HCT116 (cell line): ENCODE measurements at regions not wholly inside any gene's neighbourhood (a gene's known extent, or its start where the extent isn't known, plus 50 kb on each side); places are given as distances from the start of the nearest gene placed in this dataset.

Experiments
- ATAC-seq: fragments of 200-7000 bp; cut with Tn5 transposase; 2 replicates; pipeline ENCODE4 v1.9.1; 2020; ENCODE audit warnings: mild to moderate bottlenecking, moderate library complexity
- BruUV-seq: library from RNA; stranded (reverse); fragments of 400-500 nt; replicated peaks from 2 replicates; lab custom pipeline; 2021; lab: Mats Ljungman, UMichigan
- CTCF ChIA-PET: fragments of 300-600 bp; sonication (Branson Sonifier 250); formaldehyde crosslinking; loops from one replicate; lab custom pipeline; 2021; ENCODE audit warnings: antibody characterized with exemption; lab: Charles Lee
- POLR2A ChIA-PET: fragments of 300-600, 350-600 bp; sonication (Branson Sonifier 250); formaldehyde crosslinking; loops from one replicate; lab custom pipeline; 2021; ENCODE audit warnings: antibody characterized with exemption; lab: Charles Lee
- RAD21 ChIA-PET, 2 experiments: fragments of 300-600 bp; sonication (Branson Sonifier 250); formaldehyde crosslinking; loops; one replicate each; lab custom pipeline; 2023; ENCODE audit warnings: low total read pairs in 2 of 2; ENCODE audit not compliant: uncharacterized antibody in 2 of 2, unreplicated experiment in 2 of 2, low non-redundant PET in 1 of 2; lab: Charles Lee
- DNase-seq: peaks from one replicate; pipeline ENCODE4 v3.0.0-alpha.2; 2010; ENCODE audit warnings: low read depth, low spot score
- H2AFZ ChIP-seq: fragments of 200-600 bp; shearing (Covaris generic), sonication (generic); 2 replicates; pipeline ENCODE4 v1.6.1; 2017; ENCODE audit warnings: low read depth, mixed run types, mixed read lengths, antibody characterized with exemption, low read length; ENCODE audit not compliant: poor library complexity, severe bottlenecking
- H3K27ac ChIP-seq: 2 replicates; pipeline ENCODE4 v1.5.1; 2012; ENCODE audit warnings: low read depth, low read length
- H3K27me3 ChIP-seq: fragments of 200-600 bp; sonication (generic); 2 replicates; pipeline ENCODE4 v1.6.1; 2016; ENCODE audit warnings: mixed run types, low read length, mixed read lengths; ENCODE audit not compliant: insufficient read depth
- H3K36me3 ChIP-seq, 2 experiments: fragments of 200-500 bp in 1 of 2; fragments of 200-600 bp in 1 of 2; sonication (Bioruptor generic) in 1 of 2; sonication (generic) in 1 of 2; 2 replicates each; pipeline versions ENCODE4 v1.5.1 to v1.6.1; 2014 to 2016; ENCODE audit warnings: low read length in 2 of 2, inconsistent platforms in 1 of 2, mixed read lengths in 1 of 2, mixed run types in 1 of 2; ENCODE audit not compliant: insufficient read depth in 2 of 2, control insufficient read depth in 1 of 2
- H3K4me1 ChIP-seq, 2 experiments: fragments of 200-600 bp in 1 of 2; sonication (generic) in 1 of 2; 2 replicates each; pipeline versions ENCODE4 v1.5.1 to v1.6.1; 2012 to 2017; ENCODE audit warnings: low read length in 2 of 2, inconsistent platforms in 1 of 2, mild to moderate bottlenecking in 1 of 2, mixed read lengths in 1 of 2, mixed run types in 1 of 2, moderate library complexity in 1 of 2; ENCODE audit not compliant: insufficient read depth in 2 of 2, control insufficient read depth in 1 of 2
- H3K4me2 ChIP-seq: fragments of 200-600 bp; sonication (generic); 2 replicates; pipeline ENCODE4 v1.6.1; 2017; ENCODE audit warnings: mixed run types, low read length, mixed read lengths
- H3K4me3 ChIP-seq, 2 experiments: fragments of 200-600 bp in 1 of 2; sonication (generic) in 1 of 2; replicated peaks in 1 of 2; 2 replicates each; pipeline ENCODE4 v1.5.1; 2011 to 2016; ENCODE audit warnings: low read length in 2 of 2, control low read depth in 1 of 2, low read depth in 1 of 2, mild to moderate bottlenecking in 1 of 2, mixed read lengths in 1 of 2, mixed run types in 1 of 2
- H3K79me2 ChIP-seq: fragments of 200-600 bp; sonication (generic); 2 replicates; pipeline ENCODE4 v1.6.1; 2017; ENCODE audit warnings: mild to moderate bottlenecking, mixed run types, low read length, moderate library complexity, mixed read lengths; ENCODE audit not compliant: insufficient read depth
- H3K9ac ChIP-seq: fragments of 200-600 bp; sonication (generic); 2 replicates; pipeline ENCODE4 v1.6.1; 2016; ENCODE audit warnings: low read length, mixed read lengths
- H3K9me2 ChIP-seq: fragments of 200-600 bp; sonication (generic), shearing (Covaris generic); 2 replicates; pipeline ENCODE4 v1.6.1; 2017; ENCODE audit warnings: mixed run types, mild to moderate bottlenecking, moderate library complexity; ENCODE audit not compliant: insufficient read depth
- H3K9me3 ChIP-seq, 2 experiments: fragments of 200-500 bp in 1 of 2; fragments of 200-600 bp in 1 of 2; sonication (Bioruptor generic) in 1 of 2; sonication (generic) in 1 of 2; 2 replicates each; pipeline ENCODE4 v1.6.1; 2014 to 2017; ENCODE audit warnings: low read length in 2 of 2, mixed read lengths in 2 of 2, inconsistent platforms in 1 of 2, low read depth in 1 of 2, mild to moderate bottlenecking in 1 of 2, mixed run types in 1 of 2, moderate library complexity in 1 of 2; ENCODE audit not compliant: control insufficient read depth in 1 of 2, insufficient read depth in 1 of 2
- H4K20me1 ChIP-seq: fragments of 200-600 bp; sonication (generic), shearing (Covaris generic); 2 replicates; pipeline ENCODE4 v1.6.1; 2017; ENCODE audit warnings: mixed run types, mild to moderate bottlenecking, moderate library complexity; ENCODE audit not compliant: insufficient read depth
- CBX3 ChIP-seq: IDR thresholded peaks from 2 replicates; pipeline ENCODE4 v1.6.1; 2012; ENCODE audit warnings: low read depth
- CTCF ChIP-seq, 3 experiments: fragments of 200-600 bp in 1 of 3; sonication (generic) in 1 of 3; IDR thresholded peaks in 2 of 3; conservative IDR thresholded peaks in 1 of 3; 2 replicates each; pipeline ENCODE4 v1.5.1; 2012 to 2017; ENCODE audit warnings: low read depth in 2 of 3, low read length in 2 of 3, antibody characterized with exemption in 1 of 3, borderline replicate concordance in 1 of 3, control low read depth in 1 of 3, mild to moderate bottlenecking in 1 of 3, mixed read lengths in 1 of 3, mixed run types in 1 of 3, moderate library complexity in 1 of 3; ENCODE audit not compliant: insufficient read depth in 1 of 3
- ELF1 ChIP-seq: IDR thresholded peaks from 2 replicates; pipeline ENCODE4 v1.6.1; 2012; ENCODE audit warnings: low read depth, borderline replicate concordance
- EZH2 ChIP-seq: fragments of 200-600 bp; sonication (generic); IDR thresholded peaks from 2 replicates; pipeline ENCODE4 v1.6.1; 2017; ENCODE audit warnings: antibody characterized with exemption, mixed run types
- JUND ChIP-seq: IDR thresholded peaks from 2 replicates; pipeline ENCODE4 v1.6.1; 2012
- RAD21 ChIP-seq: IDR thresholded peaks from 2 replicates; pipeline ENCODE4 v1.6.1; 2012; ENCODE audit warnings: low read depth, mild to moderate bottlenecking
- SIN3A ChIP-seq: IDR thresholded peaks from 2 replicates; pipeline ENCODE4 v1.6.1; 2012; ENCODE audit warnings: low read depth
- SP1 ChIP-seq: IDR thresholded peaks from 2 replicates; pipeline ENCODE4 v1.6.1; 2012; ENCODE audit warnings: low read depth
- SRF ChIP-seq: IDR thresholded peaks from 2 replicates; pipeline ENCODE4 v1.6.1; 2012; ENCODE audit warnings: low read depth
- TCF7L2 ChIP-seq: IDR thresholded peaks from 2 replicates; pipeline ENCODE4 v1.7.0; 2011; ENCODE audit warnings: borderline replicate concordance, inconsistent platforms; ENCODE audit not compliant: insufficient read depth, insufficient read length; ENCODE audit errors: extremely low read depth
- YY1 ChIP-seq: IDR thresholded peaks from 2 replicates; pipeline ENCODE4 v1.6.1; 2011; ENCODE audit warnings: low read length, low read depth, moderate library complexity, mild to moderate bottlenecking; ENCODE audit not compliant: insufficient replicate concordance; ENCODE audit errors: extremely low read depth
- ZNF274 ChIP-seq: fragments of 200-500 bp; sonication (Bioruptor generic); IDR thresholded peaks from 2 replicates; pipeline ENCODE4 v1.6.1; 2014; ENCODE audit warnings: mild to moderate bottlenecking, low read depth, low read length, inconsistent platforms
- intact Hi-C: fragments of 100-400 bp; cut with micrococcal nuclease; formaldehyde crosslinking; loops from 2 replicates; pipeline ENCODE4 v1.10.0; 2022
- TF ChIP-seq, protein P1 (sequence below): IDR thresholded peaks from 2 replicates; pipeline ENCODE4 v1.6.1; 2012; ENCODE audit warnings: low read depth
- TF ChIP-seq, protein P2 (sequence below): IDR thresholded peaks from 2 replicates; pipeline ENCODE4 v1.6.1; 2011; ENCODE audit warnings: mild to moderate bottlenecking, low read length, moderate library complexity; ENCODE audit not compliant: insufficient replicate concordance; ENCODE audit errors: extremely low read depth
- TF ChIP-seq, protein P3 (sequence below): IDR thresholded peaks from 2 replicates; pipeline ENCODE4 v1.6.1; 2012

- TF ChIP-seq, protein P1, sequence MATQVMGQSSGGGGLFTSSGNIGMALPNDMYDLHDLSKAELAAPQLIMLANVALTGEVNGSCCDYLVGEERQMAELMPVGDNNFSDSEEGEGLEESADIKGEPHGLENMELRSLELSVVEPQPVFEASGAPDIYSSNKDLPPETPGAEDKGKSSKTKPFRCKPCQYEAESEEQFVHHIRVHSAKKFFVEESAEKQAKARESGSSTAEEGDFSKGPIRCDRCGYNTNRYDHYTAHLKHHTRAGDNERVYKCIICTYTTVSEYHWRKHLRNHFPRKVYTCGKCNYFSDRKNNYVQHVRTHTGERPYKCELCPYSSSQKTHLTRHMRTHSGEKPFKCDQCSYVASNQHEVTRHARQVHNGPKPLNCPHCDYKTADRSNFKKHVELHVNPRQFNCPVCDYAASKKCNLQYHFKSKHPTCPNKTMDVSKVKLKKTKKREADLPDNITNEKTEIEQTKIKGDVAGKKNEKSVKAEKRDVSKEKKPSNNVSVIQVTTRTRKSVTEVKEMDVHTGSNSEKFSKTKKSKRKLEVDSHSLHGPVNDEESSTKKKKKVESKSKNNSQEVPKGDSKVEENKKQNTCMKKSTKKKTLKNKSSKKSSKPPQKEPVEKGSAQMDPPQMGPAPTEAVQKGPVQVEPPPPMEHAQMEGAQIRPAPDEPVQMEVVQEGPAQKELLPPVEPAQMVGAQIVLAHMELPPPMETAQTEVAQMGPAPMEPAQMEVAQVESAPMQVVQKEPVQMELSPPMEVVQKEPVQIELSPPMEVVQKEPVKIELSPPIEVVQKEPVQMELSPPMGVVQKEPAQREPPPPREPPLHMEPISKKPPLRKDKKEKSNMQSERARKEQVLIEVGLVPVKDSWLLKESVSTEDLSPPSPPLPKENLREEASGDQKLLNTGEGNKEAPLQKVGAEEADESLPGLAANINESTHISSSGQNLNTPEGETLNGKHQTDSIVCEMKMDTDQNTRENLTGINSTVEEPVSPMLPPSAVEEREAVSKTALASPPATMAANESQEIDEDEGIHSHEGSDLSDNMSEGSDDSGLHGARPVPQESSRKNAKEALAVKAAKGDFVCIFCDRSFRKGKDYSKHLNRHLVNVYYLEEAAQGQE, result no peak
- TF ChIP-seq JUND, result no peak
- no peak for TF ChIP-seq CBX3
- TF ChIP-seq, protein P2, sequence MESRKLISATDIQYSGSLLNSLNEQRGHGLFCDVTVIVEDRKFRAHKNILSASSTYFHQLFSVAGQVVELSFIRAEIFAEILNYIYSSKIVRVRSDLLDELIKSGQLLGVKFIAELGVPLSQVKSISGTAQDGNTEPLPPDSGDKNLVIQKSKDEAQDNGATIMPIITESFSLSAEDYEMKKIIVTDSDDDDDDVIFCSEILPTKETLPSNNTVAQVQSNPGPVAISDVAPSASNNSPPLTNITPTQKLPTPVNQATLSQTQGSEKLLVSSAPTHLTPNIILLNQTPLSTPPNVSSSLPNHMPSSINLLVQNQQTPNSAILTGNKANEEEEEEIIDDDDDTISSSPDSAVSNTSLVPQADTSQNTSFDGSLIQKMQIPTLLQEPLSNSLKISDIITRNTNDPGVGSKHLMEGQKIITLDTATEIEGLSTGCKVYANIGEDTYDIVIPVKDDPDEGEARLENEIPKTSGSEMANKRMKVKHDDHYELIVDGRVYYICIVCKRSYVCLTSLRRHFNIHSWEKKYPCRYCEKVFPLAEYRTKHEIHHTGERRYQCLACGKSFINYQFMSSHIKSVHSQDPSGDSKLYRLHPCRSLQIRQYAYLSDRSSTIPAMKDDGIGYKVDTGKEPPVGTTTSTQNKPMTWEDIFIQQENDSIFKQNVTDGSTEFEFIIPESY, result no peak
- TF ChIP-seq SP1, result no peak
- no peak for TF ChIP-seq SIN3A
These were observed 336.7 kb upstream of the GNPDA2 start (continued) for GRCh38 chr4:45062935-45063545.

- BruUV-seq, result no TSS peak
- no peak overlapping the region for H3K4me3 ChIP-seq
- ChIA-PET POLR2A (no interaction called here), RAD21 (no interaction called here), CTCF (no interaction called here)
- H3K27me3 ChIP-seq, result no peaks in the 10 kb centered on the region
- peaks cover 0 to 9% of the 10 kb centered on the region in 2 experiments; a peak in 2 of 4 replicates for H3K9me3 ChIP-seq
- no peak overlapping the region for H2AFZ ChIP-seq
- H3K4me1 ChIP-seq, result no peaks in the 10 kb centered on the region
- intact Hi-C loops, result no loop called here
- H3K4me2 ChIP-seq, result no peak overlapping the region
- no peaks in the 10 kb centered on the region for H3K9me2 ChIP-seq
- H3K36me3 ChIP-seq, result no peaks in the 10 kb centered on the region
- H4K20me1 ChIP-seq, result no peaks in the 10 kb centered on the region; the same call in 1 of the 2 replicates
- no peak overlapping the region for H3K9ac ChIP-seq
- H3K27ac ChIP-seq, result no peak overlapping the region
- DNase-seq (no peak), ATAC-seq (no peak)
- H3K79me2 ChIP-seq, result no peaks in the 10 kb centered on the region
- TF ChIP-seq JUND (no peak), SRF (no peak), SIN3A (no peak), RAD21 (no peak), EZH2 (no peak), TCF7L2 (no peak), CTCF (IDR thresholded peaks at IDR 0.05 in 2 of 3, conservative IDR thresholded peaks at IDR 0.05 in 1 of 3; ENCODE audit: borderline replicate concordance in 1 of 3, insufficient read depth in 1 of 3, low read depth in 2 of 3, low read length in 2 of 3) (no peak), ELF1 (no peak), YY1 (no peak), ZNF274 (no peak), CBX3 (no peak)
- TF ChIP-seq, protein P3, sequence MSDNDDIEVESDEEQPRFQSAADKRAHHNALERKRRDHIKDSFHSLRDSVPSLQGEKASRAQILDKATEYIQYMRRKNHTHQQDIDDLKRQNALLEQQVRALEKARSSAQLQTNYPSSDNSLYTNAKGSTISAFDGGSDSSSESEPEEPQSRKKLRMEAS, result no peak
These were observed 317.6 kb upstream of the GNPDA2 start for GRCh38 chr4:45043911-45044310.
